ENCODE measurements at regions not wholly inside any gene's neighbourhood (a gene's known extent, or its start where the extent isn't known, plus 50 kb on each side); places are given as distances from the start of the nearest gene placed in this dataset.

DNA sequence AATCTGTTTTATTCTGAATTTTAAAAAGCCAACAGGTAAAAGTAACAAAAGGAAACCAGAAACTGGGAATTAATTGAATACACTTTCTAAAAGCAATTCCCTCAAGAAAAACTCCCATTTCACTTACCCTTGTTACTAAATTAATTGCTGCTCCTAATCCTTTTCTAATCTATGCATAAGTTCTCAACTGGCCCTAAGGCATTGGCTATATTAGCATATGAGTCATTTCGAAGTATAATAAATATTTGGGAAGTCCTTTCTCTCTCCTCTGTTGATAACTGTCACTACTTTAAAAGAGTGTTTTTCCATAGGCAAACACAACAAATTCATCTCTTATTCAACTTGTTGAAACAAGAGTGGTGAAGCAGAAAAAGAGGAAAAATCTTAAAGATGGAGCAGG lies 486.5 kb upstream of the HTR2C start:
- TF ChIP-seq, protein P1, sequence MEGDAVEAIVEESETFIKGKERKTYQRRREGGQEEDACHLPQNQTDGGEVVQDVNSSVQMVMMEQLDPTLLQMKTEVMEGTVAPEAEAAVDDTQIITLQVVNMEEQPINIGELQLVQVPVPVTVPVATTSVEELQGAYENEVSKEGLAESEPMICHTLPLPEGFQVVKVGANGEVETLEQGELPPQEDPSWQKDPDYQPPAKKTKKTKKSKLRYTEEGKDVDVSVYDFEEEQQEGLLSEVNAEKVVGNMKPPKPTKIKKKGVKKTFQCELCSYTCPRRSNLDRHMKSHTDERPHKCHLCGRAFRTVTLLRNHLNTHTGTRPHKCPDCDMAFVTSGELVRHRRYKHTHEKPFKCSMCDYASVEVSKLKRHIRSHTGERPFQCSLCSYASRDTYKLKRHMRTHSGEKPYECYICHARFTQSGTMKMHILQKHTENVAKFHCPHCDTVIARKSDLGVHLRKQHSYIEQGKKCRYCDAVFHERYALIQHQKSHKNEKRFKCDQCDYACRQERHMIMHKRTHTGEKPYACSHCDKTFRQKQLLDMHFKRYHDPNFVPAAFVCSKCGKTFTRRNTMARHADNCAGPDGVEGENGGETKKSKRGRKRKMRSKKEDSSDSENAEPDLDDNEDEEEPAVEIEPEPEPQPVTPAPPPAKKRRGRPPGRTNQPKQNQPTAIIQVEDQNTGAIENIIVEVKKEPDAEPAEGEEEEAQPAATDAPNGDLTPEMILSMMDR (IDR thresholded peaks at IDR 0.05), result no peak
- Mint-ChIP-seq H3K36me3 (ENCODE audit: low read depth) (no peaks in the 10 kb centered on the region), H3K27me3 (no peaks in the 10 kb centered on the region), H3K4me1 (peaks cover 1% of the 10 kb centered on the region), H3K27ac (no peak overlapping the region), H3K9me3 (no peaks in the 10 kb centered on the region), H3K4me3 (no peak overlapping the region)
- no peak for ATAC-seq (ENCODE audit: low read depth)
- CTCF ChIA-PET, result no interaction called here
- intact Hi-C loops (cut with micrococcal nuclease), result no loop called here
- DNase-seq, result no peak
- POLR2A ChIA-PET, result interaction anchor here (0.5 kb wide), 1 partner anchor 570 kb away, joined by 3 read pairs; no protein-coding TSS in a partner anchor

DNA sequence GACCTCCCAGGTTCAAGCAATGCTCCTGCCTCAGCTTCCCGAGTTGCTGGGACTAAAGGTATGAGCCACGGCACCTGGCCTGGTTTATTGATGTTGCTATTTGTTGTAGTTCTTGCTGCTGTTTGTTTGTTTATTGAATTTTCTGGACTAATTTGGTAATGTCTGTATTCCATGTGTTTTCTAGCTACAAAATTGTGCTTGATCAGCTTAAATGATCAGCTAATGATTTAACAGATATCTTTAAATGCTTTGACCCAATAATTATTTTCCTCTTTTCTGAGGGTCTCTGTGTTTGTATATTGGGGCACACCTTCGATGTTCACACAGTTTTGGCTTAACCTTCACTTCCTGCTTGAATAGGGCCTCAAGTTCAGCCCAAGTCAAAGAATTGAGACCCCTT lies 488.1 kb upstream of the HTR2C start:
- intact Hi-C loops (cut with micrococcal nuclease), result no loop called here
- TF ChIP-seq, protein P1 (IDR thresholded peaks at IDR 0.05), result no peak
- no peaks in the 10 kb centered on the region for H3K4me1 Mint-ChIP-seq
- H3K4me3 Mint-ChIP-seq, result no peak overlapping the region
- no peaks in the 10 kb centered on the region for H3K9me3 Mint-ChIP-seq
- ChIA-PET POLR2A (no interaction called here), CTCF (no interaction called here)
- DNase-seq (no peak), ATAC-seq (ENCODE audit: low read depth) (no peak)
- no peak overlapping the region for H3K27ac Mint-ChIP-seq
- H3K36me3 Mint-ChIP-seq (ENCODE audit: low read depth), result no peaks in the 10 kb centered on the region
- no peaks in the 10 kb centered on the region for H3K27me3 Mint-ChIP-seq

DNA sequence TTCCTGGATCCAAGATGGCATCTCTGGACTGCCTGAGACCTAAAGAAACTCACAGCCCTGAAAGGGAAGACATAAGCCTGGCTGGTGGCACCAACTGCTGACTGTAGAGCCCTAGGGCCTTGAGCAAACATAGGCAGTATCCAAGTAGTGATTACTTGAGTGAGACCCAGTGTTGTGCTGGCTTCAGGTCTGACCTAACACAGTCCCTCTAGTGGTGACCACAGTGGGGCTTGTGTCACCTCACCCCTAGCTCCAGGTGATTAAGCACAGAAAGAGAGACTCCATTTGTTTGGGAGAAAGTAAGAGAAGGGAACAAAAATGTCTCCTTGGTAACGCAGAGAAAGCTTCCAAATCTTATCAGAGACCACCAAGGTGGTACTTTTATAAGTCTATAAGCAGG lies 496.3 kb upstream of the HTR2C start:
- no peak for ATAC-seq (ENCODE audit: low read depth)
- no peaks in the 10 kb centered on the region for H3K36me3 Mint-ChIP-seq (ENCODE audit: low read depth)
- no peak for DNase-seq
- CTCF ChIA-PET, result no interaction called here
- H3K9me3 Mint-ChIP-seq, result peaks cover 7% of the 10 kb centered on the region
- TF ChIP-seq, protein P1 (IDR thresholded peaks at IDR 0.05), result no peak
- intact Hi-C loops (cut with micrococcal nuclease), result no loop called here
- no peaks in the 10 kb centered on the region for H3K27me3 Mint-ChIP-seq
- H3K27ac Mint-ChIP-seq, result no peak overlapping the region
- POLR2A ChIA-PET, result no interaction called here
- H3K4me3 Mint-ChIP-seq, result no peak overlapping the region
- H3K4me1 Mint-ChIP-seq, result no peaks in the 10 kb centered on the region

DNA sequence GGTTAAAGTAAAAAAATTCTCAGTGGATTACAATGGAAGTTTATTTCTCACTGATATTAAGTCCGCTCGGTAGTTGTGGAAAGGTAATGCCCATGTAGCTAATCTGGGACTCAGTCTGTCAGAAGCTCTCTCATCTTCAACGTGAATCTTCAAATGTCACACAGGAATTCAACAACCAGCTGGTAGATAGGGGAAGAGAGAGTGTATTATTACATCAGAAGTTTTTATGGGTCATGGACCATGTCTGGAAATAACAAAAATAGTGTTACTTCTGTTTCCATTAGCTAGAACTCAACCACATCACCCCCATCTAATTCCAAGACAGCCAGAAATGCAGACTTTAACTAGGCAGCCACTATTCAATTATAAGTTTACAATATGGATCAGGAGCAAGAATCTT lies 506.1 kb upstream of the HTR2C start:
- Mint-ChIP-seq H3K4me3 (no peak overlapping the region), H3K9me3 (no peaks in the 10 kb centered on the region), H3K4me1 (peaks cover 11% of the 10 kb centered on the region), H3K36me3 (ENCODE audit: low read depth) (no peaks in the 10 kb centered on the region), H3K27ac (no peak overlapping the region), H3K27me3 (no peaks in the 10 kb centered on the region)
- ChIA-PET POLR2A (no interaction called here), CTCF (no interaction called here)
- intact Hi-C loops (cut with micrococcal nuclease), result loop anchor here (5.0 to 10.0 kb wide), 2 partner anchors 335 to 823 kb away; no protein-coding TSS in a partner anchor
- TF ChIP-seq, protein P1 (IDR thresholded peaks at IDR 0.05), result no peak
- DNase-seq (no peak), ATAC-seq (ENCODE audit: low read depth) (no peak)

DNA sequence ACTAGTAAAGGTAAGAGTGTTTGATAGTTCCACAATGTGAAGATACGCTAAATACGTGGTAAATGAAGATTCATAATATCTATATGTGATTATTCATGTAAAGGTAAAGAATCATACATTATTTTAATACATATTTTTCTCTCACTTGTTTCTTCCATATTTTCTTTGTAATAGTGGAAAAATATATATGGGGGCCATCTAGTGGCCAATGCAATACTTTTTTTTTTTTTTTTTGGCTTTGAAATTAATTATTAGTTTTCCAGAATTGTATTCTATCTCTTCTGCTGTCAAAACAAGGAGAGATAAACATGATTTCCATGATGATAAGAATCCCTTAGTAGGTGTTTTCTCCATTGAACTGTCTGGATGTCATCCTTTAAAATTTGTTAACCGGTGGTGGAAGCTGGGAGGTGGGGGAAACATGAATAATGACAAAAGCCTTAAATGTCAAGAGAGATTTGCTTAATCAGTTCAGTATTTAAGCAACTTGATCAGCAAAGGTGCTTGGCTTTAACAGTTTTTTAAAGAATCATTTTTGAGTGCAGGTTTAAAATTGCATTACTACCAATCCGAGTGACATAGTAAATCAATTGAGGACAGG lies 508.7 kb upstream of the HTR2C start:
- H3K9me3 Mint-ChIP-seq, result no peaks in the 10 kb centered on the region
- POLR2A ChIA-PET, result no interaction called here
- no peaks in the 10 kb centered on the region for H3K36me3 Mint-ChIP-seq (ENCODE audit: low read depth)
- no peaks in the 10 kb centered on the region for H3K27me3 Mint-ChIP-seq
- H3K27ac Mint-ChIP-seq, result no peak overlapping the region
- ATAC-seq (ENCODE audit: low read depth), result no peak
- CTCF ChIA-PET, result interaction anchor here (0.7 to 0.9 kb wide), 2 partner anchors 15 to 918 kb away, joined by 3 to 5 read pairs; no protein-coding TSS in a partner anchor
- TF ChIP-seq, protein P1 (IDR thresholded peaks at IDR 0.05), result no peak
- no peak overlapping the region for H3K4me3 Mint-ChIP-seq
- intact Hi-C loops (cut with micrococcal nuclease), result loop anchor here (1.0 to 10.0 kb wide), 3 partner anchors 146 to 820 kb away; no protein-coding TSS in a partner anchor
- peaks cover 11% of the 10 kb centered on the region for H3K4me1 Mint-ChIP-seq
- no peak for DNase-seq
